ENCODE measurements at regions not wholly inside any gene's neighbourhood (a gene's known extent, or its start where the extent isn't known, plus 50 kb on each side); places are given as distances from the start of the nearest gene placed in this dataset.

GRCh38 chr10:6979371-6979770 is 399.3 kb upstream of the PRKCQ start:
- H3K9me3 ChIP-seq (ENCODE audit: low read depth) = no peaks in the 10 kb centered on the region
- TF ChIP-seq EZH2phosphoT487 (IDR thresholded peaks at IDR 0.05; ENCODE audit: insufficient read depth, low read depth) = no peak
- TF ChIP-seq EZH2 (IDR thresholded peaks at IDR 0.05; ENCODE audit: insufficient read depth, poor library complexity, severe bottlenecking) = no peak
- WGBS, 2 experiments (ENCODE audit: low coverage in 1 of 2, low lambda C conversion rate in 2 of 2, missing lambda C conversion rate in 2 of 2) = 1% methylated on average over 7 of the region's 7 CpGs

GRCh38 chr10:6978187-6978627 is 398.1 kb upstream of the PRKCQ start:
- H3K4me3 ChIP-seq = no peak overlapping the region
- H3K27me3 ChIP-seq (replicated peaks; ENCODE audit: insufficient read depth) = 0 out of 2 replicates have a peak, but pooled peaks cover 14% of the 10 kb centered on the region
- no peaks in the 10 kb centered on the region for H3K9me3 ChIP-seq (ENCODE audit: low read depth)
- no peak overlapping the region for H3K27ac ChIP-seq
- no peaks in the 10 kb centered on the region for H3K9me2 ChIP-seq (ENCODE audit: insufficient read depth)
- 21 to 25% methylated on average over 5 of the region's 5 CpGs for WGBS, 2 experiments (ENCODE audit: low coverage in 1 of 2, low lambda C conversion rate in 2 of 2, missing lambda C conversion rate in 2 of 2)
- H4K20me1 ChIP-seq (ENCODE audit: insufficient read depth) = no peaks in the 10 kb centered on the region
- TF ChIP-seq EZH2phosphoT487 (IDR thresholded peaks at IDR 0.05; ENCODE audit: insufficient read depth, low read depth) (no peak), EZH2 (IDR thresholded peaks at IDR 0.05; ENCODE audit: insufficient read depth, poor library complexity, severe bottlenecking) (no peak)
- no peaks in the 10 kb centered on the region for H3K4me1 ChIP-seq (ENCODE audit: insufficient read depth)
- H3K9ac ChIP-seq = no peak overlapping the region
- no peak overlapping the region for H2AFZ ChIP-seq
- H3F3A ChIP-seq (ENCODE audit: insufficient read depth) = no peaks in the 10 kb centered on the region
- no peaks in the 10 kb centered on the region for H3K36me3 ChIP-seq (ENCODE audit: low read depth)
- no peak overlapping the region for H3K4me2 ChIP-seq (ENCODE audit: unreplicated experiment)
- no peaks in the 10 kb centered on the region for H3K79me2 ChIP-seq (ENCODE audit: insufficient read depth)
- no peak for DNase-seq
- in situ Hi-C loops (cut with MboI) = no loop called here

More at GRCh38 chr10:6979371-6979770, 399.3 kb upstream of the PRKCQ start:
- Histone ChIP-seq H3K9ac (no peak overlapping the region), H3K27ac (no peak overlapping the region), H4K20me1 (ENCODE audit: insufficient read depth) (no peaks in the 10 kb centered on the region), H3K4me3 (no peak overlapping the region), H2AFZ (no peak overlapping the region), H3K4me1 (ENCODE audit: insufficient read depth) (no peaks in the 10 kb centered on the region), H3K79me2 (ENCODE audit: insufficient read depth) (no peaks in the 10 kb centered on the region), H3K4me2 (ENCODE audit: unreplicated experiment) (no peak overlapping the region), H3K36me3 (ENCODE audit: low read depth) (no peaks in the 10 kb centered on the region), H3F3A (ENCODE audit: insufficient read depth) (no peaks in the 10 kb centered on the region), H3K27me3 (replicated peaks; ENCODE audit: insufficient read depth) (0 out of 2 replicates have a peak, but pooled peaks cover 14% of the 10 kb centered on the region), H3K9me2 (ENCODE audit: insufficient read depth) (no peaks in the 10 kb centered on the region)
- no peak for DNase-seq
- in situ Hi-C loops (cut with MboI) = no loop called here

- no peaks in the 10 kb centered on the region for H3K9me3 ChIP-seq (ENCODE audit: low read depth)
- H3K27ac ChIP-seq = no peak overlapping the region
- no peaks in the 10 kb centered on the region for H3K9me2 ChIP-seq (ENCODE audit: insufficient read depth)
- TF ChIP-seq EZH2phosphoT487 (IDR thresholded peaks at IDR 0.05; ENCODE audit: insufficient read depth, low read depth) (no peak), EZH2 (IDR thresholded peaks at IDR 0.05; ENCODE audit: insufficient read depth, poor library complexity, severe bottlenecking) (no peak)
- 50 to 55% methylated on average over 12 of the region's 12 CpGs for whole genome bisulfite sequencing, 2 experiments (ENCODE audit: low coverage in 1 of 2, low lambda C conversion rate in 2 of 2, missing lambda C conversion rate in 2 of 2)
- no peak overlapping the region for H3K9ac ChIP-seq
- no peaks in the 10 kb centered on the region for H3K36me3 ChIP-seq (ENCODE audit: low read depth)
- H2AFZ ChIP-seq = no peak overlapping the region
- no peaks in the 10 kb centered on the region for H3F3A ChIP-seq (ENCODE audit: insufficient read depth)
- DNase-seq = no peak
- 0 out of 2 replicates have a peak, but pooled peaks cover 14% of the 10 kb centered on the region for H3K27me3 ChIP-seq (replicated peaks; ENCODE audit: insufficient read depth)
- no peaks in the 10 kb centered on the region for H3K4me1 ChIP-seq (ENCODE audit: insufficient read depth)
- in situ Hi-C loops (cut with MboI) = no loop called here
- no peaks in the 10 kb centered on the region for H3K79me2 ChIP-seq (ENCODE audit: insufficient read depth)
- no peak overlapping the region for H3K4me2 ChIP-seq (ENCODE audit: unreplicated experiment)
- H3K4me3 ChIP-seq = no peak overlapping the region
- H4K20me1 ChIP-seq (ENCODE audit: insufficient read depth) = no peaks in the 10 kb centered on the region
Observed at GRCh38 chr10:6977398-6978186, 397.5 kb upstream of the PRKCQ start.

- Histone ChIP-seq H3K4me2 (ENCODE audit: unreplicated experiment) (no peak overlapping the region), H3K4me1 (ENCODE audit: insufficient read depth) (no peaks in the 10 kb centered on the region), H3K9ac (no peak overlapping the region), H2AFZ (no peak overlapping the region), H3K27me3 (replicated peaks; ENCODE audit: insufficient read depth) (no peaks in the 10 kb centered on the region), H3K36me3 (ENCODE audit: low read depth) (no peaks in the 10 kb centered on the region), H3K9me2 (ENCODE audit: insufficient read depth) (no peaks in the 10 kb centered on the region), H4K20me1 (ENCODE audit: insufficient read depth) (no peaks in the 10 kb centered on the region), H3F3A (ENCODE audit: insufficient read depth) (no peaks in the 10 kb centered on the region), H3K27ac (no peak overlapping the region), H3K9me3 (ENCODE audit: low read depth) (no peaks in the 10 kb centered on the region), H3K79me2 (ENCODE audit: insufficient read depth) (no peaks in the 10 kb centered on the region), H3K4me3 (no peak overlapping the region)
- WGBS, 2 experiments (ENCODE audit: low coverage in 1 of 2, low lambda C conversion rate in 2 of 2, missing lambda C conversion rate in 2 of 2) = 58 to 59% methylated on average over 7 of the region's 7 CpGs
- in situ Hi-C loops (cut with MboI) = no loop called here
- no peak for DNase-seq
- TF ChIP-seq EZH2phosphoT487 (IDR thresholded peaks at IDR 0.05; ENCODE audit: insufficient read depth, low read depth) (no peak), EZH2 (IDR thresholded peaks at IDR 0.05; ENCODE audit: insufficient read depth, poor library complexity, severe bottlenecking) (no peak)
Observed at GRCh38 chr10:6973899-6974298, 393.8 kb upstream of the PRKCQ start.
